ENCODE measurements at regions not wholly inside any gene's neighbourhood (a gene's known extent, or its start where the extent isn't known, plus 50 kb on each side); places are given as distances from the start of the nearest gene placed in this dataset.
A peak's percentile ranks its signal among the peaks of the same experiment; 100 is the strongest.

GRCh38 chr17:72578817-72579470 lies 458.1 kb downstream of the SOX9 start:
- Mint-ChIP-seq H3K4me1 (no peaks in the 10 kb centered on the region), H3K27me3 (ENCODE audit: low read depth in 3 of 3) (peaks cover 2 to 8% (median 4%) of the 10 kb centered on the region in 3 donors), H3K27ac (no peak overlapping the region), H3K4me3 (no peak overlapping the region), H3K36me3 (no peaks in the 10 kb centered on the region), H3K9me3 (peaks cover 0 to 1% (median 0%) of the 10 kb centered on the region in 6 donors)
- DNase-seq = no peak

- Mint-ChIP-seq H3K27ac (no peak overlapping the region), H3K4me1 (no peaks in the 10 kb centered on the region), H3K4me3 (no peak overlapping the region), H3K27me3 (ENCODE audit: low read depth in 3 of 3) (peaks cover 2 to 8% (median 4%) of the 10 kb centered on the region in 3 donors), H3K36me3 (no peaks in the 10 kb centered on the region), H3K9me3 (peaks cover 0 to 1% (median 0%) of the 10 kb centered on the region in 6 donors)
- no peak for DNase-seq
These were observed 459.1 kb downstream of the SOX9 start for GRCh38 chr17:72579990-72580320.

GRCh38 chr17:72580321-72581127 lies 459.7 kb downstream of the SOX9 start:
- H3K4me1 Mint-ChIP-seq = no peaks in the 10 kb centered on the region
- H3K27me3 Mint-ChIP-seq (ENCODE audit: low read depth in 3 of 3) = peaks cover 2 to 8% (median 4%) of the 10 kb centered on the region in 3 donors
- DNase-seq = no peak
- H3K4me3 Mint-ChIP-seq = no peak overlapping the region
- H3K36me3 Mint-ChIP-seq = no peaks in the 10 kb centered on the region
- H3K9me3 Mint-ChIP-seq = peaks cover 0 to 1% (median 0%) of the 10 kb centered on the region in 6 donors
- H3K27ac Mint-ChIP-seq = no peak overlapping the region

- Mint-ChIP-seq H3K4me3 (no peak overlapping the region), H3K27ac (no peak overlapping the region), H3K9me3 (no peaks in the 10 kb centered on the region), H3K4me1 (peaks cover 6 to 10% of the 10 kb centered on the region in 2 donors), H3K27me3 (ENCODE audit: low read depth in 3 of 3) (peaks cover 2 to 16% (median 13%) of the 10 kb centered on the region in 3 donors), H3K36me3 (no peaks in the 10 kb centered on the region)
- DNase-seq = no peak
These were observed 466.3 kb downstream of the SOX9 start for GRCh38 chr17:72587156-72587555.

DNA sequence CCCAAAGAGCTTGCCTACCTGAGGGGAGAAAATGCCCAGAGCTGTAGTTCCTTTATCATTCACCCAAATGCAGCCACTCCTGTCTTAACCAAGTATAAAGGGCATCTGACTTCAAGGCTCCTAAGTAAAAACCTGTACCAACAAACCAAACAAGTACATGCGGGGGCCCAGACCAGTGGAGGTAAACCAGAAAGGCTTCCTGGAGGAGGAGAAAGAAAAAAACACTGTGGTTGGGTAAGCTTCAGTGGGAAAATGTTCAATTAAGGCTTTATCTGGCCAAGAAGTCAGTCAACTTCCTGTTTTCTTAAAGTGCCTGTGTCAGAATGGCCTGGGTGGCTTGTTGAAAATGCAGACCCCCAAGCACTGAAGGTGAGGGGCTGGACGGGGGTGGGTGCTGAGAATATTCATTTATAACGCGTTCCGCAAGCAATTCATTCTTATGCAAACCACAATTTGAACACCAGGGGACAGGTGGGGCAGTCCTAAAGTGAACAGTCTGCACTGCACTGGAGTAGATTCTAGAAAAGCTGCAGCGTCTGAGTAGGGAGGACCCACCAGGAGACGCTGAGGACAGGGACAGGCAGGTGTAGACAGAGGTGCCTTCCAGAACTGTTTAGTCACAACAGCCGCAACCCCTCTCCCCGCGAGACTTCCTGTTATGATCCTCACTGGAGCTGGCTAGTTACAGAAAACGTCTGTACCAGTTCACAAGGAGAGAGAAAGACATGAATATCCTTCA lies 467.1 kb downstream of the SOX9 start:
- Mint-ChIP-seq H3K36me3 (no peaks in the 10 kb centered on the region), H3K4me3 (no peak overlapping the region), H3K4me1 (peaks cover 6 to 10% of the 10 kb centered on the region in 2 donors), H3K27me3 (ENCODE audit: low read depth in 3 of 3) (peaks cover 2 to 16% (median 13%) of the 10 kb centered on the region in 3 donors), H3K27ac (no peak overlapping the region), H3K9me3 (no peaks in the 10 kb centered on the region)
- no peak for DNase-seq

DNA sequence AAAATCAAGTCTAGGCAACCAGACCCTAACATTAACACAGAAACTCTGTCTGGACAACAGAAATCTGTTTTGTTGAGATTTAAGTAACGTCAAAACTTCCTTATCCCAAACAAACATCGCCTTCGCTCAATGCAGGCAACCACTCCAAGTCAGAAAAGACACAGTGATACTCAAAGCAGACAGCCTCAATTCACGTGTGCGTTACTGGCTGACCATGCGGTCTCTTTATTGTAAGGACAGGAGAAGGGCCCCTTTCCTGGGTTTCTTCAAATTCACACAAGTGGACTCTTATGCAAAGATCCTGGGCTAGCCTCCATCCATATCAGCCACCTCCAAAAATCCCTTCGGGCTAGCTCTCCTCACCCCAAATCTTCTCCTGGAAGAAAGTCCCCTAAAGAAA lies 467.7 kb downstream of the SOX9 start:
- Mint-ChIP-seq H3K36me3 (no peaks in the 10 kb centered on the region), H3K27me3 (ENCODE audit: low read depth in 3 of 3) (peaks cover 6 to 16% (median 16%) of the 10 kb centered on the region in 3 donors), H3K4me3 (no peak overlapping the region), H3K9me3 (no peaks in the 10 kb centered on the region), H3K4me1 (peaks cover 8 to 10% of the 10 kb centered on the region in 2 donors), H3K27ac (no peak overlapping the region)
- no peak for DNase-seq

DNA sequence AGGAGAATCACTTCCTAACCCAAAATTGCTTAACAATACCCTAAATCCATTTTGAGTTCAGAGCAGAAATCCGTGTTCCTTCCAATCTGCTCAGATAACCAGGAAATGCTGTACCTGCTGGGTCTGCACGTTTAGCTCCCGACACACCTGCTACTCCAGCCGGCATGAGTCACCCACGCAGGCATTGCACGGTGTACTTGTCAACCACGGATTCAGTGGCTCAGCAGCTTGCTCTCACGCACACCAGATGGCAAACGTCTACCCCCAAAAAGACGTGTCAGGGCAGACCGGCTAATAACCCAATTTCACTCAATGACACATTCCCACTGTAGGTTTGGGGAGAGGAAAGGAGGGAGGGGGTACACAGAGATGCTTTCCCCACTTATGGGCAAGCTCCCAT lies 468.1 kb downstream of the SOX9 start:
- DNase-seq = no peak
- no peaks in the 10 kb centered on the region for H3K9me3 Mint-ChIP-seq
- H3K4me1 Mint-ChIP-seq = peaks cover 8 to 10% of the 10 kb centered on the region in 2 donors
- no peak overlapping the region for H3K27ac Mint-ChIP-seq
- H3K36me3 Mint-ChIP-seq = no peaks in the 10 kb centered on the region
- no peak overlapping the region for H3K4me3 Mint-ChIP-seq
- H3K27me3 Mint-ChIP-seq (ENCODE audit: low read depth in 3 of 3) = peaks cover 7 to 16% (median 16%) of the 10 kb centered on the region in 3 donors

GRCh38 chr17:72590382-72590781 lies 469.6 kb downstream of the SOX9 start:
- no peaks in the 10 kb centered on the region for H3K9me3 Mint-ChIP-seq
- H3K36me3 Mint-ChIP-seq = no peaks in the 10 kb centered on the region
- H3K27me3 Mint-ChIP-seq (ENCODE audit: low read depth in 3 of 3) = peaks cover 10 to 16% (median 16%) of the 10 kb centered on the region in 3 donors
- H3K27ac Mint-ChIP-seq = no peak overlapping the region
- peaks cover 8 to 10% of the 10 kb centered on the region in 2 donors for H3K4me1 Mint-ChIP-seq
- DNase-seq = no peak
- peak overlapping the region in 1 of 5 donors; percentile 59 for H3K4me3 Mint-ChIP-seq

DNA sequence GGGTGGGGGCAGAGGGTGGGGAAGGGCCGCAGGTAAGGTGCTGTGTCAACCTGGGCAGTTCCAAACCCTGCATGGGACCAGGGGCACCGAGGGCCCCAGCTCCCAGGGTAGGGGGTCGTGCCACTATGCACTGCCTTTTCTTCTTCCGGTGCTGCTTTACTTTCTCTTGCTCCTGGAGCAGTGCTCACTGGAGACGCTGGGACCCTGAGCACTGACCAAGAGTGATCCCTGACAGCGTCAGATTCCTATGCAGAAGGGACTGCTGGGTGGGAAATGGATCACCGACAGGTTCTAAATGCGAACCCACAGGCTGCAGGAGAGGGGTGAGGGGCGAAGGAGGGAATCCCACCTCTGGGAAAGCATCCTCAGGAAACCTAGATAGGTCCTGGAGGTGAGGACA lies 470.1 kb downstream of the SOX9 start:
- no peaks in the 10 kb centered on the region for H3K36me3 Mint-ChIP-seq
- peaks cover 11 to 16% (median 16%) of the 10 kb centered on the region in 3 donors for H3K27me3 Mint-ChIP-seq (ENCODE audit: low read depth in 3 of 3)
- no peak overlapping the region for H3K27ac Mint-ChIP-seq
- peaks cover 8 to 10% of the 10 kb centered on the region in 2 donors for H3K4me1 Mint-ChIP-seq
- no peak for DNase-seq
- peak overlapping the region in 2 of 5 donors; percentile 27 to 51 for H3K4me3 Mint-ChIP-seq
- H3K9me3 Mint-ChIP-seq = no peaks in the 10 kb centered on the region

DNA sequence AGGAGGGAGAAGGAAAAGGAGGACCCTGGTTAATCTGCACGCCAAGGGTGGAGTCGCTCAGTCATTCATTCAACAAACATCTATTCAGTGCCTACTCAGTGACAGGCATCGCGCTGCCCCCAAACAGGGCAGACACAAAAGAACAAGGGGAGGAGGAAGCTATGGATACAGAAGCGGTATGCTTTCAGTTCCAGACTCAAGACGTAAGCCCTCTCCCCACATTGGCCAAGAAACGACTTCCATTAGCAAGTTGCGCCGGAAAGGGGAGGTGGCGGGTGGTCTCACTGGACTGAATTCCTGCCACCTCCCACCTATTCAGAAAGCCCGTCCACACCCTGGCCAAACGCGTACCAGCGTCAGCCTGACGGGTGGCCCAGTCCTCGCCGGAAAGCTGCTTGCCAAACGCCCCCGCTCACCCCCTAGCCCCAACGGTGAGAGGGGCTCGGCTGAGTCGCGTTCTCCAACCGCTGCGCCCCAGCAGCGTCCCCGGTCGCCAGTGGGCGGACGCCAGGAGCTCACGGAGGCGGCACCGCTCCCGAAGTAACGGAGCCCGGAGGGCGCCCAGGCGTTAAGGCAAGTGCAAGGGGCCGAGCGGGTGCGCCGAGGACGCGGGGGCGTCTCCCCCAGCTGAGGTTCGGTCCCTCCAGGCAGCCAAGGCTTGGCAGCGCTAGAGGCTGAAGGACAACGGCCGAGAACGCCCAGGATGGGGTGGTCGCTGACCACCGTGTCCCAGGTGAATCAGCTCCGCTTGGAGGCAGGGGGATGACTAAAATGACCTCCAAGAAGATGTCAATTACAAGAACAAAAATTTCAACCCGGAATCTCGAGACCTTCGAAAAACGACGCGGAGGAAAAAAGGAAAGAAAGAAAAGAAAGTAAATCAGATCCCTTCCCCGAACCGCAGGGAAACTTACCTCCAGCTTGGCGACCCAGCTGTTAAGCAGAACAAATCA lies 470.7 kb downstream of the SOX9 start:
- peak overlapping the region in 4 of 5 donors; percentile 50 to 81 (median 60) for H3K4me3 Mint-ChIP-seq
- no peak overlapping the region for H3K27ac Mint-ChIP-seq
- H3K4me1 Mint-ChIP-seq = peaks cover 8 to 10% of the 10 kb centered on the region in 2 donors
- no peak for DNase-seq
- no peaks in the 10 kb centered on the region for H3K36me3 Mint-ChIP-seq
- H3K27me3 Mint-ChIP-seq (ENCODE audit: low read depth in 3 of 3) = peaks cover 11 to 16% (median 16%) of the 10 kb centered on the region in 3 donors
- no peaks in the 10 kb centered on the region for H3K9me3 Mint-ChIP-seq

DNA sequence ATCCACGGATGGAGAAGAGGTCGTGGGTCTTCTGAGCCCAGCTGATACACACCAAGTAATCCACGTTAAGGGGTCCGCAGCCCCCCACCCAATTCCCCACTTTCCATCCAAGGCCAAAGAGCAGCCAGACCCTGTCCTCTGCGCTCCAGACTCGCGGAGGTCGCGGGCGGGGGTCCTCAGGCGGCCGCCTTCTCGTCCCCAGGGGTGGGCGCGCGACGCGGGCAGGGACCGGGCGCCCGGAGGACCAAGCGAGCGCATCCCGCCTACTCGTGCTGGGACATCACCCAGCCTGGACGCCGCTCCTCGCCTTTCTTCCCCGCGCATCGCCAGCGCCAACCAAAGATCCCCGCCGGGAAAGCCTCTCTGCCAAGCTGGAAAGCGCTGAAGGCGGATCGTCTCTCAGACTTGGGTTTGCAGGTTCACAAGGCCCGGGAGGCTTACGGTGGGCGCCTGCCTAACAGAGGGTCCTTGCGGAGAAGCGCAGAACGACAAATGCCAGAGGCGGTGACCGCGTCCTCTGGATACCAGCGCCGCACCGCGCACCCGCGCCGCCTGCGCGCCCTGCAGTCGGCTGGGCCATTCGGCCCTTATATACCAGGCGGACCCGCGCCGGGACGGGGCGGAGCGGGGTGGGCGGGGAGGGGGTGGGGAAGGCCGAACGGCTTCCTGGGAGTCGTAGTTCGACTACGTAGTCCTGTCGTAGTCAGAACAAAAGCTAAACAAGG lies 471.6 kb downstream of the SOX9 start:
- no peak overlapping the region for H3K27ac Mint-ChIP-seq
- DNase-seq = no peak
- peaks cover 8 to 10% of the 10 kb centered on the region in 2 donors for H3K4me1 Mint-ChIP-seq
- peaks cover 11 to 16% (median 16%) of the 10 kb centered on the region in 3 donors for H3K27me3 Mint-ChIP-seq (ENCODE audit: low read depth in 3 of 3)
- no peaks in the 10 kb centered on the region for H3K36me3 Mint-ChIP-seq
- H3K4me3 Mint-ChIP-seq = peak overlapping the region in 4 of 5 donors; percentile 50 to 81 (median 60)
- no peaks in the 10 kb centered on the region for H3K9me3 Mint-ChIP-seq

DNA sequence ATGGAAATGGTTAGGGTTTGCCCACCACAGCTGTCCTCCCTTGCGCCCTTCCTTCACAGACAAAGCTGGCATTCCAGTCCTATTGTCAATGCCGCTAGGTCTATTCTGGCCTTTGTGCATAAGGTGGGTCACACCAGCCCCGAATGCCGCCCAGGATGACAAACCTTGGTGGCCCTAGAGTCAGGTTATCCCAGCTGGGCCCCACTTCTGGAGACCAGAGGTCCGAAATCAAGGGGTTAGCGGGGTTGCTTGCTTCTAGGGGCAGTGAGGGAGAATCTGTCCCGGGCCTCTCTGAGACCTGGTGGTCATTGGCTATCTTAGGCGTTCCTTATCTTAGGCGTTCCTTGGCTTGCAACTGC lies 472.1 kb downstream of the SOX9 start:
- H3K27me3 Mint-ChIP-seq (ENCODE audit: low read depth in 3 of 3) = peaks cover 11 to 16% (median 16%) of the 10 kb centered on the region in 3 donors
- peaks cover 8 to 10% of the 10 kb centered on the region in 2 donors for H3K4me1 Mint-ChIP-seq
- H3K27ac Mint-ChIP-seq = no peak overlapping the region
- peaks cover 0 to 2% (median 0%) of the 10 kb centered on the region in 6 donors for H3K9me3 Mint-ChIP-seq
- DNase-seq = no peak
- H3K36me3 Mint-ChIP-seq = no peaks in the 10 kb centered on the region
- peak overlapping the region in 2 of 5 donors; percentile 15 to 22 for H3K4me3 Mint-ChIP-seq
